A673 (cell line): ENCODE measurements at regions not wholly inside any gene's neighbourhood (a gene's known extent, or its start where the extent isn't known, plus 50 kb on each side); places are given as distances from the start of the nearest gene placed in this dataset.

Source experiments
- CTCF ChIP-seq: fragments of 300-800, 200-600 bp; sonication (generic); conservative IDR thresholded peaks from 2 replicates; pipeline ENCODE4 v1.5.1; 2017; ENCODE audit warnings: low read depth, mild to moderate bottlenecking, antibody characterized with exemption, low read length, moderate library complexity, mixed read lengths
- EZH2 ChIP-seq: fragments of 200-600 bp; sonication (generic); IDR thresholded peaks from 2 replicates; pipeline ENCODE4 v1.6.1; 2017; ENCODE audit warnings: borderline replicate concordance, low read depth, mild to moderate bottlenecking, mixed read lengths, antibody characterized with exemption, low read length; ENCODE audit not compliant: poor library complexity, severe bottlenecking

DNA sequence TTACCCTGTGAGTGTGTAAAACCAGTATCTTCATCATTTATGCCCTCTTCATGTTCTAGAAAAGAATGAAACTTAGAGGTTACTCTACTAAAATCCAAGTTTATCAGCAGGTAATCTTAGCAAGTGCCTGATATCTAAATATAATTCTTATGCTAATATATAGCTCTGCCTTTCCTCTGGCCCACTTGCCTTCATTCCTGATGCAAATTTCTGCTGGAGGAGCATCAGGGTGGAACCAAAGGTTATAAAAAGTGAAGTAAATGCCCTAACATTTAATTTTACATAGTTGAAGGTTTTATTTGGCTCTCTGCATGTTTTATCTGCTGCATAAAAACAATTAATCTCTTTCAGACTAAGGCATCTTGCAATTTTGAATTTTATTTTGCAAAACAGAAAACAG, 936.2 kb downstream of the ROBO2 start:
- no peak for TF ChIP-seq CTCF
- TF ChIP-seq EZH2 = no peak
